ENCODE measurements at regions not wholly inside any gene's neighbourhood (a gene's known extent, or its start where the extent isn't known, plus 50 kb on each side); places are given as distances from the start of the nearest gene placed in this dataset.
"Not testable (repeated sequence)": the region's sequence is repeated elsewhere in the genome, so short reads cannot be mapped to it uniquely, and the experiment has no call there.

- not testable (repeated sequence) for H3K18ac ChIP-seq (ENCODE audit: low read depth in 1 of 2, low read length in 2 of 2); H3K4me3 ChIP-seq (ENCODE audit: insufficient read depth in 1 of 2, low read depth in 1 of 2, low read length in 2 of 2); H2BK12ac ChIP-seq (ENCODE audit: low read length in 2 of 2); H3K9ac ChIP-seq (ENCODE audit: low read length); H4K8ac ChIP-seq (ENCODE audit: low read length); H3K9me3 ChIP-seq (ENCODE audit: control insufficient read depth, low read length); H3K27ac ChIP-seq (ENCODE audit: low read length, poor library complexity, severe bottlenecking); H3K4ac ChIP-seq (ENCODE audit: low read depth in 1 of 2, low read length in 2 of 2); H2BK5ac ChIP-seq (ENCODE audit: low read depth, low read length, poor library complexity, severe bottlenecking); H2AK5ac ChIP-seq (ENCODE audit: low read length, severe bottlenecking); H4K91ac ChIP-seq (ENCODE audit: low read length); H2AFZ ChIP-seq (ENCODE audit: low read depth, low read length); H3K14ac ChIP-seq (ENCODE audit: low read length in 2 of 2); DNase-seq; H2BK15ac ChIP-seq (ENCODE audit: low read depth, poor library complexity, severe bottlenecking); H3K36me3 ChIP-seq (ENCODE audit: control insufficient read depth in 1 of 2, insufficient read depth in 2 of 2, low read depth in 1 of 2, low read length in 2 of 2); H3K23ac ChIP-seq (ENCODE audit: low read length in 2 of 2); H2BK120ac ChIP-seq (ENCODE audit: low read depth, low read length); H3K4me2 ChIP-seq (ENCODE audit: low read length, poor library complexity, severe bottlenecking); H3K79me1 ChIP-seq (replicated peaks; ENCODE audit: low read length, poor library complexity, severe bottlenecking)
- H3K4me1 ChIP-seq (ENCODE audit: control insufficient read depth, insufficient read depth, low read depth, low read length) = peaks cover 11% of the 10 kb centered on the region
- peaks cover 4 to 55% of the 10 kb centered on the region in 2 experiments for H3K27me3 ChIP-seq (ENCODE audit: control insufficient read depth in 1 of 2, insufficient read depth in 1 of 2, low read length in 2 of 2)
- WGBS = 91% methylated on average over 13 of the region's 13 CpGs
Measured at GRCh38 chr18:79606071-79606470, 73.5 kb upstream of the CTDP1 start.

GRCh38 chr18:79606621-79607331 is 72.8 kb upstream of the CTDP1 start:
- H2BK15ac ChIP-seq (ENCODE audit: low read depth, poor library complexity, severe bottlenecking) = no peak overlapping the region
- H2BK12ac ChIP-seq (ENCODE audit: low read length in 2 of 2) = no peak overlapping the region
- no peak overlapping the region for H4K91ac ChIP-seq (ENCODE audit: low read length)
- no peak overlapping the region for H3K4ac ChIP-seq (ENCODE audit: low read depth in 1 of 2, low read length in 2 of 2)
- no peak overlapping the region for H3K14ac ChIP-seq (ENCODE audit: low read length in 2 of 2)
- no peak overlapping the region for H3K23ac ChIP-seq (ENCODE audit: low read length in 2 of 2)
- no peak overlapping the region for H3K18ac ChIP-seq (ENCODE audit: low read depth in 1 of 2, low read length in 2 of 2)
- no peak overlapping the region for H2BK120ac ChIP-seq (ENCODE audit: low read depth, low read length)
- H2AFZ ChIP-seq (ENCODE audit: low read depth, low read length) = no peak overlapping the region
- no peaks in the 10 kb centered on the region for H3K9me3 ChIP-seq (ENCODE audit: control insufficient read depth, low read length)
- H3K4me3 ChIP-seq (ENCODE audit: insufficient read depth in 1 of 2, low read depth in 1 of 2, low read length in 2 of 2) = no peak overlapping the region
- H4K8ac ChIP-seq (ENCODE audit: low read length) = no peak overlapping the region
- H2AK5ac ChIP-seq (ENCODE audit: low read length, severe bottlenecking) = no peak overlapping the region
- 90% methylated on average over 31 of the region's 31 CpGs for WGBS
- H3K27ac ChIP-seq (ENCODE audit: low read length, poor library complexity, severe bottlenecking) = no peak overlapping the region
- no peak overlapping the region for H3K9ac ChIP-seq (ENCODE audit: low read length)
- peaks cover 4 to 55% of the 10 kb centered on the region in 2 experiments for H3K27me3 ChIP-seq (ENCODE audit: control insufficient read depth in 1 of 2, insufficient read depth in 1 of 2, low read length in 2 of 2)
- H3K4me1 ChIP-seq (ENCODE audit: control insufficient read depth, insufficient read depth, low read depth, low read length) = peaks cover 15% of the 10 kb centered on the region
- no peak for DNase-seq
- no peaks in the 10 kb centered on the region for H3K79me1 ChIP-seq (replicated peaks; ENCODE audit: low read length, poor library complexity, severe bottlenecking)
- H3K36me3 ChIP-seq (ENCODE audit: control insufficient read depth in 1 of 2, insufficient read depth in 2 of 2, low read depth in 1 of 2, low read length in 2 of 2) = no peaks in the 10 kb centered on the region
- H2BK5ac ChIP-seq (ENCODE audit: low read depth, low read length, poor library complexity, severe bottlenecking) = no peak overlapping the region
- H3K4me2 ChIP-seq (ENCODE audit: low read length, poor library complexity, severe bottlenecking) = no peak overlapping the region

- no peak overlapping the region for H3K4ac ChIP-seq (ENCODE audit: low read depth in 1 of 2, low read length in 2 of 2)
- DNase-seq = no peak
- no peak overlapping the region for H2BK5ac ChIP-seq (ENCODE audit: low read depth, low read length, poor library complexity, severe bottlenecking)
- no peaks in the 10 kb centered on the region for H3K36me3 ChIP-seq (ENCODE audit: control insufficient read depth in 1 of 2, insufficient read depth in 2 of 2, low read depth in 1 of 2, low read length in 2 of 2)
- H2BK12ac ChIP-seq (ENCODE audit: low read length in 2 of 2) = no peak overlapping the region
- H4K8ac ChIP-seq (ENCODE audit: low read length) = no peak overlapping the region
- no peak overlapping the region for H2BK15ac ChIP-seq (ENCODE audit: low read depth, poor library complexity, severe bottlenecking)
- no peaks in the 10 kb centered on the region for H3K9me3 ChIP-seq (ENCODE audit: control insufficient read depth, low read length)
- H3K14ac ChIP-seq (ENCODE audit: low read length in 2 of 2) = no peak overlapping the region
- no peak overlapping the region for H3K9ac ChIP-seq (ENCODE audit: low read length)
- peaks cover 4 to 55% of the 10 kb centered on the region in 2 experiments for H3K27me3 ChIP-seq (ENCODE audit: control insufficient read depth in 1 of 2, insufficient read depth in 1 of 2, low read length in 2 of 2)
- no peak overlapping the region for H3K27ac ChIP-seq (ENCODE audit: low read length, poor library complexity, severe bottlenecking)
- H2BK120ac ChIP-seq (ENCODE audit: low read depth, low read length) = no peak overlapping the region
- H2AFZ ChIP-seq (ENCODE audit: low read depth, low read length) = no peak overlapping the region
- H3K4me3 ChIP-seq (ENCODE audit: insufficient read depth in 1 of 2, low read depth in 1 of 2, low read length in 2 of 2) = no peak overlapping the region
- no peak overlapping the region for H3K4me2 ChIP-seq (ENCODE audit: low read length, poor library complexity, severe bottlenecking)
- H3K23ac ChIP-seq (ENCODE audit: low read length in 2 of 2) = no peak overlapping the region
- H4K91ac ChIP-seq (ENCODE audit: low read length) = no peak overlapping the region
- WGBS = 87% methylated on average over 25 of the region's 25 CpGs
- H3K4me1 ChIP-seq (ENCODE audit: control insufficient read depth, insufficient read depth, low read depth, low read length) = peaks cover 15% of the 10 kb centered on the region
- H3K79me1 ChIP-seq (replicated peaks; ENCODE audit: low read length, poor library complexity, severe bottlenecking) = no peaks in the 10 kb centered on the region
- H2AK5ac ChIP-seq (ENCODE audit: low read length, severe bottlenecking) = no peak overlapping the region
- H3K18ac ChIP-seq (ENCODE audit: low read depth in 1 of 2, low read length in 2 of 2) = no peak overlapping the region
Measured at GRCh38 chr18:79607361-79607952, 72.1 kb upstream of the CTDP1 start.

GRCh38 chr18:79608069-79608468 is 71.5 kb upstream of the CTDP1 start:
- Histone ChIP-seq H3K4me3 (ENCODE audit: insufficient read depth in 1 of 2, low read depth in 1 of 2, low read length in 2 of 2) (no peak overlapping the region), H3K4me1 (ENCODE audit: control insufficient read depth, insufficient read depth, low read depth, low read length) (peaks cover 15% of the 10 kb centered on the region), H2BK12ac (ENCODE audit: low read length in 2 of 2) (no peak overlapping the region), H3K23ac (ENCODE audit: low read length in 2 of 2) (no peak overlapping the region), H2BK5ac (ENCODE audit: low read depth, low read length, poor library complexity, severe bottlenecking) (no peak overlapping the region), H3K36me3 (ENCODE audit: control insufficient read depth in 1 of 2, insufficient read depth in 2 of 2, low read depth in 1 of 2, low read length in 2 of 2) (no peaks in the 10 kb centered on the region), H2AFZ (ENCODE audit: low read depth, low read length) (no peak overlapping the region), H4K8ac (ENCODE audit: low read length) (no peak overlapping the region), H3K9me3 (ENCODE audit: control insufficient read depth, low read length) (no peaks in the 10 kb centered on the region), H3K79me1 (replicated peaks; ENCODE audit: low read length, poor library complexity, severe bottlenecking) (no peaks in the 10 kb centered on the region), H3K27me3 (ENCODE audit: control insufficient read depth in 1 of 2, insufficient read depth in 1 of 2, low read length in 2 of 2) (peaks cover 4 to 55% of the 10 kb centered on the region in 2 experiments), H3K4me2 (ENCODE audit: low read length, poor library complexity, severe bottlenecking) (no peak overlapping the region), H2BK120ac (ENCODE audit: low read depth, low read length) (no peak overlapping the region), H3K27ac (ENCODE audit: low read length, poor library complexity, severe bottlenecking) (no peak overlapping the region), H3K9ac (ENCODE audit: low read length) (no peak overlapping the region), H4K91ac (ENCODE audit: low read length) (no peak overlapping the region), H3K18ac (ENCODE audit: low read depth in 1 of 2, low read length in 2 of 2) (no peak overlapping the region), H3K14ac (ENCODE audit: low read length in 2 of 2) (no peak overlapping the region), H3K4ac (ENCODE audit: low read depth in 1 of 2, low read length in 2 of 2) (no peak overlapping the region), H2AK5ac (ENCODE audit: low read length, severe bottlenecking) (no peak overlapping the region), H2BK15ac (ENCODE audit: low read depth, poor library complexity, severe bottlenecking) (no peak overlapping the region)
- no peak for DNase-seq
- 93% methylated on average over 8 of the region's 9 CpGs for WGBS
